Stimulated activated effector memory CD8-positive, alpha-beta T cell treated with anti-CD3 and anti-CD28 coated beads, Interleukin-12 subunit alpha, Interleukin-12 subunit beta, amount 100 ng/mL, for 72 hours (primary cell): ENCODE measurements at regions not wholly inside any gene's neighbourhood (a gene's known extent, or its start where the extent isn't known, plus 50 kb on each side); places are given as distances from the start of the nearest gene placed in this dataset.
"Not testable (repeated sequence)": the region's sequence is repeated elsewhere in the genome, so short reads cannot be mapped to it uniquely, and the experiment has no call there.

Experiments
- ATAC-seq: fragments of 150-1000 bp; cut with Tn5 transposase; 2 replicates; pipeline ENCODE4 v1.10.0; 2021
- DNase-seq, 2 donors: peaks; one replicate each; pipeline ENCODE4 v3.0.0; 2021 to 2022; ENCODE audit warnings: low spot score in 2 of 2
- H3K27ac Mint-ChIP-seq: one replicate; pipeline ENCODE4 v1.8.0; 2022; ENCODE audit warnings: mild to moderate bottlenecking, mixed read lengths
- H3K36me3 Mint-ChIP-seq: one replicate; pipeline ENCODE4 v1.8.0; 2022; ENCODE audit warnings: mild to moderate bottlenecking, mixed read lengths
- H3K4me1 Mint-ChIP-seq: one replicate; pipeline ENCODE4 v1.8.0; 2022; ENCODE audit warnings: mixed read lengths
- H3K4me3 Mint-ChIP-seq: one replicate; pipeline ENCODE4 v1.8.0; 2022; ENCODE audit warnings: mild to moderate bottlenecking, mixed read lengths
- H3K9me3 Mint-ChIP-seq: one replicate; pipeline ENCODE4 v1.8.0; 2022; ENCODE audit warnings: mixed read lengths

DNA sequence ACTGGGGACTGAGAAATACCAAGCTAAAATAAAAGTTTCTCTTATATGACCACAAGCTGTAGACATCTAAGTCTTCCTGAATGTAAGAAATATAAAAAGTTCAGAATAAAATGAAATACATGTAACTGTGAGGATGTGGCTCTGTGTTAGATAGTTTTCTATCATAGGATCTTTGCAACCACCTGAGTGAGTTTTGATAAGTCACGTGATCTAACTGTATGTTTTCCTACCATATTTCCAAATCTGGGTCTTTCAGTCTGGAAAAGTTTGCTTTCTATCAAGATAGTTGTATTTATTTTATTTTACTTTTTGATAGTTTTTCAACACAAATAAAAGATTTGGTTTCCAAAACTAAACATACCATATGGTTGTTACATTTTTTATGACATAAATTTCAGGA is 1905.8 kb upstream of the ACO1 start:
- no peaks in the 10 kb centered on the region for H3K36me3 Mint-ChIP-seq
- no peak overlapping the region for H3K27ac Mint-ChIP-seq
- no peak for DNase-seq
- H3K4me3 Mint-ChIP-seq: no peak overlapping the region
- no peak for ATAC-seq
- no peaks in the 10 kb centered on the region for H3K4me1 Mint-ChIP-seq
- H3K9me3 Mint-ChIP-seq: peaks cover 3% of the 10 kb centered on the region

DNA sequence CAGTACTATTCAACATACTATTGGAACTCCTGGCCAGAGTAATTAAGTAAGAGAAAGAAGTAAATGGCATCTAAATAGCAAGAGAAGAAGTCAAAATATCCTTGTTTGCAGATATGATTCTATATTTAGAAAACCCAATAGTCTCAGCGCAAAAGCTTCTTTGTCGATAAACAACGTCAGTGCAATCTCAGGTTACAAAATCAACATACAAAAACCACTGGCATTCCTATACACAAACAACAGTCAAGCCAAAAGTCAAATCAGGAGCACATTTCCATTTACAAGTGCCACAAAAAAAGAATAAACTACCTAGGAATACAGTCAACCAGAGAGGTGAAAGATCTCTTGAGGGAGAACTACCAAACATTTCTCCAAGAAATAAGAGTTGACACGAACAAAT is 1901.9 kb upstream of the ACO1 start:
- Mint-ChIP-seq H3K9me3 (no peaks in the 10 kb centered on the region), H3K36me3 (no peaks in the 10 kb centered on the region), H3K27ac (no peak overlapping the region), H3K4me3 (no peak overlapping the region), H3K4me1 (no peaks in the 10 kb centered on the region)
- ATAC-seq: no peak
- DNase-seq: no peak

DNA sequence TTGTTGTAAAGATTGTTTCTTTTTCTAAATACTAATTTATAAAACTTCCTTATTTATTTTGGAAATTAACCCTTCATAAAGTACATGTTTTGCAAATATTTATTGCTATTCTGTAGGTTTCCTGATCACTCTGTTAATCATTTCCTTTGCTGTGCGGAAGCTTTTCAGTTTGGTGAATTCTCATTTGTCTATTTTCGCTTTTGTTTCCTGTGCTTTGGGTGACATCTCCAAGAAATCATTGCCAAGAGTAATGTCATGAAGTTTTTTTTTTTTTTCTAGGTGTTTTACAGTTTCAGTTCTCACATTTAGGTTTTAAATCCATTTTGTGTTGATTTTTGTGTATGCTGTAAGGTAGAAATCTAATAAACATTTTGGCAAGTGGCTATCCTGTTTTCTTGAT is 1899.8 kb upstream of the ACO1 start:
- H3K36me3 Mint-ChIP-seq: no peaks in the 10 kb centered on the region
- H3K27ac Mint-ChIP-seq: no peak overlapping the region
- peaks cover 3% of the 10 kb centered on the region for H3K9me3 Mint-ChIP-seq
- ATAC-seq: no peak
- H3K4me3 Mint-ChIP-seq: no peak overlapping the region
- H3K4me1 Mint-ChIP-seq: no peaks in the 10 kb centered on the region
- DNase-seq: no peak

DNA sequence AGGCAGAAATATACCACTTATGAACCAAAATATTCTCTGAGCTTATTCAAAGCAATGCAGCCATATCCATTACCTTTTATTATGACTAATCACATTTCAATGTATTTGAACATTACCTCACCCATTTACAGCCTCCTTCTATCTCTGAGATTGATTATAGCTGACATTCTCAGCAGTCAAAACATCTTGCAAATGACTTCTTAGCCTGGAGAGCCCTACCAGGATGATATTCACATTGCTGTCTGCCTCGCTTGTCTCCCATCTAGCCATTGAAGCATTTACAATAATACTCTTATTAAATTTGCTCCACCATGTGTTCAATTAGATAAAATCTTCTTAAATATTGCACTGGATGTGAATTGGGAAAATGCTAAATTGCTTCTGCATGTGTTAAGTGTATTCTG is 1879.9 kb upstream of the ACO1 start:
- Mint-ChIP-seq H3K4me1 (no peaks in the 10 kb centered on the region), H3K36me3 (no peaks in the 10 kb centered on the region)

DNA sequence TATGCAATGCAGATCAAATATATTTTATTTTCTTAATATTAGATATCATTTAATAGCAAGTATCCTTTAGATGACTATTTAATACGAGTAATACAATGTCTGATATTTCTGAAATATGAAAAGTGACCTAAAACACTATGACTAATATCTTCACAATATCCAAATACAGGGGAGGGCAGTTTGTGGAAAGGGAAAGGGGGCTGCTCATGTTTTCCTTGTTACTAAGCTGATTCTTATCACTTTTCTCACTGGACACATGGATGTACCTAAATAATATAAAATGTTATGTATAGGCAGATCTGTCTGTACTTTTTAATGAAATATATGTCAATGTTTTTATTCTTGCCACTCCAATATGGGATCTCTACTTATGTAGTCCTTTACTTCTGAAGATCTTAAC is 1879.1 kb upstream of the ACO1 start:
- DNase-seq (no peak), ATAC-seq (no peak)
- no peaks in the 10 kb centered on the region for H3K36me3 Mint-ChIP-seq
- no peak overlapping the region for H3K27ac Mint-ChIP-seq
- no peak overlapping the region for H3K4me3 Mint-ChIP-seq
- no peaks in the 10 kb centered on the region for H3K9me3 Mint-ChIP-seq
- no peaks in the 10 kb centered on the region for H3K4me1 Mint-ChIP-seq

More for the DNA sequence above, 1879.9 kb upstream of the ACO1 start:
- Mint-ChIP-seq H3K4me3 (no peak overlapping the region), H3K9me3 (no peaks in the 10 kb centered on the region), H3K27ac (no peak overlapping the region)
- no peak for DNase-seq
- no peak for ATAC-seq

DNA sequence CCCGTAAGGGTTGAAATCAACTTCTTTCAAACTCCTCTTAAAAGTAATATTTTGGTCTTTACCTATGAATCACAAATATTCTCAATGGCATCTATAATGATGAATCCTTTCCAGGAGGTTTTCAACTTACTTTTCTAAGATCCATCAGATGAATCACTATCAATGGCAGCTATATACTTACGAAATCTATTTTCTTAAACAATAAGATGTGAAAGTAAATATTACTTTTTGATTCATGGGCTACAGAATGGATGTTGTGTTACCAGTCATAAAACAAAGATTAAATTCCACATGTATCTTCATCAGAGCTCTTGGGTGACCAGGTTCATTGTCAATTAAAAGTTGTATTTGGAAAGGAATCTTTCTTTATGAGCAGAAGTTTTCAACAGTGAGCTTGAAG is 1877.7 kb upstream of the ACO1 start:
- ATAC-seq: no peak
- no peaks in the 10 kb centered on the region for H3K4me1 Mint-ChIP-seq
- H3K27ac Mint-ChIP-seq: no peak overlapping the region
- no peak overlapping the region for H3K4me3 Mint-ChIP-seq
- no peak for DNase-seq
- peaks cover 3% of the 10 kb centered on the region for H3K9me3 Mint-ChIP-seq
- H3K36me3 Mint-ChIP-seq: no peaks in the 10 kb centered on the region

DNA sequence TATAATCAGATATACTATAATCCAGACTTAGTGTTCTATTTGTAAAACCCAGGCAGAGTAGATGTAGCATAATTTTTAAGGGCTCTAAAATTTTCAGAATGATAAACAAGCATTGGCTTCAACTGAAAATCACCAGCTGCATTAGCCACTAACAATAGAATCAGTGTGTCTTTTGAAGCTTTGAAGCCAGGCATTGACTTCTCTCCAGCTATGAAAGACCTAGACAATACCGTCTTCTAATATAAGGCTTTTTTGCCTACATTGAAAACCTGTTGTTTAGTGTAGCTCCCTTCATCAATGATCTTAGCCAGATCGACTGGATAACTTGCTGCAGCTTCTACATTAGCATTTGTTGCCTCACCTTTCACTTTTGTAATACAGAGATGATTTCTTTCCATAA is 1877.3 kb upstream of the ACO1 start:
- Mint-ChIP-seq H3K4me1 (no peaks in the 10 kb centered on the region), H3K36me3 (no peaks in the 10 kb centered on the region), H3K9me3 (peaks cover 3% of the 10 kb centered on the region), H3K4me3 (no peak overlapping the region), H3K27ac (no peak overlapping the region)
- DNase-seq (no peak), ATAC-seq (no peak)

DNA sequence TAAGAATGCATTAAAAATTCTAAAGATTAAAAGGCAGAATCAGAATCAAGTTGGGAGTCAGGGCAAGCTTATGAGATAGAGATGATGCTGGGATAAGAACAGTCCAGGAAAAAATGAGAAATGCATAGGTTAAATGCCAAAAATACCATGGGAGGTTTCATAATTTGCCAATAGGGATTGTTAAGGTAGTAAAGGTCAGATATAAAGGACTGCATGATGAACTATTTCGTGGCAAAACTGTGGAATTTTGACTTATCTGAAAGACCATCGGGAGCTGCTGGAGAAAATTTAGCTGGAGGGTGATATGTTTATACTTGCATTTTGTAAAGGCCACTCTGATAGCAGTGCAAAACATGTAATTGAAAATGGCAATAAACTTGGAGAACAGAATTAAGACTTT is 1872.8 kb upstream of the ACO1 start:
- Mint-ChIP-seq H3K36me3 (no peaks in the 10 kb centered on the region), H3K9me3 (peaks cover 9% of the 10 kb centered on the region), H3K4me3 (no peak overlapping the region), H3K4me1 (no peaks in the 10 kb centered on the region), H3K27ac (no peak overlapping the region)
- ATAC-seq: no peak
- no peak for DNase-seq

DNA sequence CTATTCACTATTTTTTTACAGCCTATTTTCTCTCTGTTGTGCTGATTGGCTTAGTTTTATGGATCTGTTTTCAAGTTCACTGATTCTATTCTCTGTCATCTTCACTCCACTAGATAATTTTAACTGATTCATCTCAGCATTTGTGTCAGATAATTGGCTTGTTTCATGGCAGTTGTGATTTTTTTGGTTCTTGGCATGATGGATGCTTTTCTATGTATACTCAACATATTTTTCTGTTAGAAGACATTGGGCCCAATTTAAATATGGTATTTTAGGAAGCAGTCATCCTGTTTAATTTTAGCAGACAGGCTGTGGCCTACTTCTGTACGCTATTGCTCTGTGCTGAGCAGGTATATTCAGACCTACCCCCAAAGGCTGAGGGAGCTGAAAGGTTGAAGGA is 1865.3 kb upstream of the ACO1 start:
- Mint-ChIP-seq H3K4me1 (no peaks in the 10 kb centered on the region), H3K27ac (no peak overlapping the region), H3K36me3 (no peaks in the 10 kb centered on the region), H3K4me3 (no peak overlapping the region), H3K9me3 (peaks cover 6% of the 10 kb centered on the region)
- DNase-seq (no peak), ATAC-seq (no peak)

DNA sequence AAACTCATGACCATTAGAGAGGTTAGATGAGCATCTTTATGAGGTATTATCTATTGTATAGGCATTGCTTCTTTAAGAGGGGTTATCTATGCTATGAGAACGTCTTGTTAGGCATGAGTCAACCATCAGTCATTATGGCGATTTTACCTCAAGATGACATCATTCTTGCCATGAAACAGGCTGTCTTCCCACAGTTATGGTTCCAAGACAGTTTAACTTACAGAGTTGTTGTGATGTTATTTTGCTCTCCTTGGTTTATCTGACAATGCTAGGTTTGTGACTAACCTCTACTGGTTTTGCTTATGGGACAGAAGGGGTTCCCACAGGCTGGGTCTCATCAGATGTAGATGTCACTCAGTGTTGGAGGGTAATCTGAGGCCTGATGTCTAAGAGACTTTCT is 1864.7 kb upstream of the ACO1 start:
- Mint-ChIP-seq H3K36me3 (no peaks in the 10 kb centered on the region), H3K4me1 (no peaks in the 10 kb centered on the region), H3K27ac (no peak overlapping the region), H3K4me3 (no peak overlapping the region), H3K9me3 (peaks cover 6% of the 10 kb centered on the region)
- peak; percentile 68 for ATAC-seq
- no peak for DNase-seq

DNA sequence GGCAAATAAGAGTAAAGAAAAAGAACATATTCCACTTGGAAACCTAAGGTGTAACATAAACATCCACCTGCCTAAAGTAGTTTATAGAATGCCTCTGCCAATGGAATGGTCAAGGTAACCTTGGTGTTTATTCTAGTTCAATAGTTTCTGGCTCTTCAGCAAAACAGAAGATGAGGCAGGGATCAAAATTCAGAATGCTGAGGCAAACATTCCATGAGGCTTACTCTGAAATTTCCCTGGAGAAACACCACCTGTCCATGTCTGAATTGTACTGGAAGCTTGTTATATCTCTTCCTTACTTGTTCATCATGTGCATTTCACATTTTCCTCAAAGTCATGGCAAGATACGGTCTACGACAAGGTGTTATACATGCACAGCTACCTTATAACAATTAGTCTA is 1862.4 kb upstream of the ACO1 start:
- Mint-ChIP-seq H3K27ac (no peak overlapping the region), H3K9me3 (peaks cover 2% of the 10 kb centered on the region), H3K4me3 (no peak overlapping the region), H3K4me1 (no peaks in the 10 kb centered on the region), H3K36me3 (no peaks in the 10 kb centered on the region)
- ATAC-seq (no peak), DNase-seq (no peak)

DNA sequence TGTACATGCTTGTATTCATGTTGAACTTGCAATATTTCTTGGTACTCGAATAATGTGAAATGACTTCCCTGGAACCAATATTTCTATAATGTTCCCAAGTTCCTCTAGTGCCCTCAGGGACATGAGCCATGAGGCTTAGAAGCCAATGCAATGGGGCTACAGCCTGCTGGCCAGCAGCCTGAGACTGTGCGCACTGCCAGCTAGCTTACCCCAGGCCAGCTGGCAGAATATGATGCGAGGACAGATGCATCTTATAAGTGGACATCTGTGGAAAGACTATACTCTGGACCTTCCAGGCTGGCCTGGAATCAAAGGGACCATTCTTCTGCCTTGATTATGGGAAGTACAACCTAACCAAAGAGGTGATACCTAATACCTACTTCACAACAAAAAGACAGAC is 1862.0 kb upstream of the ACO1 start:
- Mint-ChIP-seq H3K4me1 (no peaks in the 10 kb centered on the region), H3K36me3 (no peaks in the 10 kb centered on the region), H3K27ac (no peak overlapping the region), H3K4me3 (no peak overlapping the region), H3K9me3 (peaks cover 2% of the 10 kb centered on the region)
- ATAC-seq (no peak), DNase-seq (no peak)

DNA sequence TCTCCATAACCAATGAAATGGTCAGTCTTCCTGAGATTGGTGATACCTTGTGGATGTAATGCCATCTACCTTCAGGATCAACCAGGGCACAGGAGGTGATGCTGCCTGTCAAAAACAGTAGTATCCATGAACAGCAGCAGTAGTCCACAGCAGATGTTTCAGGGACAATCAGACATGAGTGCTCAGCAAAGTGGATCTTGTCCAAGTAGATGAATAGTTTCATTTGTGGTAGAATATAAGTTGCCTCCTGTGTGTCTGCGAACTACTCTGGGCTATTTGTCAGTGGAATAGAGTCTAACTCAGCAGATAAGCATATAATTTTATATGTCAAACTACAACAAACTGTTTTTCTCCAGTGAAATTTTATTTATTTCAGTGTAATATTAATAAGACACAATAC is 1860.1 kb upstream of the ACO1 start:
- ATAC-seq: no peak
- peaks cover 2% of the 10 kb centered on the region for H3K9me3 Mint-ChIP-seq
- H3K27ac Mint-ChIP-seq: no peak overlapping the region
- no peaks in the 10 kb centered on the region for H3K36me3 Mint-ChIP-seq
- no peak overlapping the region for H3K4me3 Mint-ChIP-seq
- no peak for DNase-seq
- H3K4me1 Mint-ChIP-seq: no peaks in the 10 kb centered on the region

DNA sequence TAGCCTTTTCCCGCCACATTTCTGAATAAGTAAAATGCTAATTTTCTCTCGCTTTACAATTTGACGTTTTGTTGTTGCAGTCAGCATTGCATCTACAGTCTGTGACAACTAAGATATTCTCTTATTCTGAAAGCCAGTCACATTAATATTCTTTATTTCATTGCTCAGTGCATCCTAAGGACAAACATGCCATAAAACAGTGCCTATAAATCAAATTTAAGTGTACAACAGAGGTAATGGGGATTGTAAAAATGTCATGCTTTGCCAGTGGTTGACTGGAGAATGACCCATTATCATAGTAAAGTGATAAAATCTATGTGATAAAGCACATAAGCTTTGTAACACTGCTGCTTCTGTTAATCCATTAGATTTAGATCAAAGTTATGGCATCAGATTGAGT is 1850.0 kb upstream of the ACO1 start:
- DNase-seq (no peak), ATAC-seq (no peak)
- Mint-ChIP-seq H3K4me1 (no peaks in the 10 kb centered on the region), H3K27ac (no peak overlapping the region), H3K36me3 (no peaks in the 10 kb centered on the region), H3K9me3 (no peaks in the 10 kb centered on the region), H3K4me3 (no peak overlapping the region)

DNA sequence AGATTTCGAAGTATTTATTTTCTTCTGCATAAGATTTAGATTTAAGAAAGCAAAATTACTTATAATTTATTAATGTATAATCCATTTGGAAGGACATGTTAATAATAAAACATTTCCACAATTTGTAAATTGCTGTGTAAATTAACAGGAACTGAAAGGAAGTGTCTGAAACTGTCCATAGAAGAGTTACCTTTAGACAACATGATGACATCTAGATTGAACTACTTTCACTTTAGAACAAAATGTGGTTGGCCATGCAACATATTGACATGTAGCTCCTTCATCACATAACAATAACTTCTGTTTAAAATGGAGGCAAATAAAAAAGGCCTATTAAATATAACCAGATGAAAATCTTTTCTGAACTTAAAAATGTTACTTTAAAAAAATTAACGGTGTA is 1849.5 kb upstream of the ACO1 start:
- Mint-ChIP-seq H3K4me1 (no peaks in the 10 kb centered on the region), H3K9me3 (no peaks in the 10 kb centered on the region), H3K4me3 (no peak overlapping the region), H3K36me3 (no peaks in the 10 kb centered on the region), H3K27ac (no peak overlapping the region)
- no peak for DNase-seq
- ATAC-seq: no peak

DNA sequence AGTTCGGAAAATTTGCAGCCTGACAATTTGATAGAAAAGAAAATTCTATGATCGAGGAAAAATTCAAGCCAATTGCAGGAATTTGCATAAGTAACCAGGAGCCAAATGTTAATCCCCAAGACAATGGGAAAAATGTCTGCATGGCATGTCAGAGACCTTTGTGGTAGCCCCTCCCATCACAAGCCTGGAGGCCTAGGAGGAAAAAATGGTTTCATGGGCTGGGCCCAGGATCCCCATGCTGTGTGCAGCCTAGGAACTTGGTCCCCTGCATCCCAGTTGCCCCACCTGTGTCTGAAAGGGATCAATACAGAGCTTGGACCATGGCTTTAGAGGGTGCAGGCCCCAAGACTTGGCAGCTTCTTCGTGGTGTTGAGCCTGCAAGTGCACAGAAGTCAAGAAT is 1847.9 kb upstream of the ACO1 start:
- peaks cover 4% of the 10 kb centered on the region for H3K9me3 Mint-ChIP-seq
- no peak for DNase-seq
- H3K27ac Mint-ChIP-seq: no peak overlapping the region
- no peak overlapping the region for H3K4me3 Mint-ChIP-seq
- H3K4me1 Mint-ChIP-seq: no peaks in the 10 kb centered on the region
- H3K36me3 Mint-ChIP-seq: no peaks in the 10 kb centered on the region
- no peak for ATAC-seq

DNA sequence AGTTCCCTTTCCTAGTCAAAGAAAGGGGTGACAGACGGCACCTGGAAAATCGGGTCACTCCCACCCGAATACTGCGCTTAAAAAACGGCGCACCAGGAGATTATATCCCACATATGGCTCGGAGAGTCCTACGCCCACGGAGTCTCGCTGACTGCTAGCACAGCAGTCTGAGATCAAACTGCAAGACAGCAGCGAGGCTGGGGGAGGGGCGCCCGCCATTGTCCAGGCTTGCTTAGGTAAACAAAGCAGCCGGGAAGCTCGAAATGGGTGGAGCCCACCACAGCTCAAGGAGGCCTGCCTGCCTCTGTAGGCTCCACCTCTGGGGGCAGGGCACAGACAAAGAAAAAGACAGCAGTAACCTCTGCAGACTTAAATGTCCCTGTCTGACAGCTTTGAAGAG is 1844.7 kb upstream of the ACO1 start:
- not testable (repeated sequence) for H3K4me1 Mint-ChIP-seq, H3K9me3 Mint-ChIP-seq, H3K27ac Mint-ChIP-seq, H3K4me3 Mint-ChIP-seq, H3K36me3 Mint-ChIP-seq, DNase-seq, ATAC-seq
